Mesendoderm (in vitro differentiated cells): ENCODE measurements at regions not wholly inside any gene's neighbourhood (a gene's known extent, or its start where the extent isn't known, plus 50 kb on each side); places are given as distances from the start of the nearest gene placed in this dataset.
A peak's percentile ranks its signal among the peaks of the same experiment; 100 is the strongest.

Experiments used
- DNase-seq: peaks from one replicate; pipeline ENCODE4 v3.0.0; 2013
- H2AK5ac ChIP-seq: 2 replicates; pipeline ENCODE4 v1.6.1; 2013; ENCODE audit warnings: low read length, inconsistent platforms
- H2BK120ac ChIP-seq: 2 replicates; pipeline ENCODE4 v1.6.1; 2013; ENCODE audit warnings: low read depth, mild to moderate bottlenecking, low read length, moderate library complexity, mixed read lengths
- H2BK15ac ChIP-seq: replicated peaks from 2 replicates; pipeline ENCODE4 v1.6.1; 2013; ENCODE audit warnings: low read depth, mild to moderate bottlenecking, moderate library complexity
- H2BK5ac ChIP-seq: 2 replicates; pipeline ENCODE4 v1.6.1; 2013; ENCODE audit warnings: low read length, inconsistent platforms
- H3K18ac ChIP-seq: 2 replicates; pipeline ENCODE4 v1.6.1; 2013; ENCODE audit warnings: mild to moderate bottlenecking, low read length, mixed read lengths
- H3K23ac ChIP-seq: one replicate; pipeline ENCODE4 v1.6.1; 2013; ENCODE audit warnings: low read length
- H3K27ac ChIP-seq: 2 replicates; pipeline ENCODE4 v1.5.1; 2013; ENCODE audit warnings: low read depth, mild to moderate bottlenecking, inconsistent platforms, low read length, moderate library complexity
- H3K27me3 ChIP-seq: 2 replicates; pipeline ENCODE4 v1.6.1; 2013; ENCODE audit warnings: low read length, control low read depth, mild to moderate bottlenecking, inconsistent platforms; ENCODE audit not compliant: insufficient read depth, poor library complexity
- H3K36me3 ChIP-seq: 2 replicates; pipeline ENCODE4 v1.6.1; 2013; ENCODE audit warnings: low read length, inconsistent platforms; ENCODE audit not compliant: control insufficient read depth, insufficient read depth
- H3K4ac ChIP-seq: one replicate; pipeline ENCODE4 v1.6.1; 2013; ENCODE audit warnings: low read depth, mild to moderate bottlenecking, low read length, moderate library complexity
- H3K4me1 ChIP-seq: 2 replicates; pipeline ENCODE4 v1.6.1; 2013; ENCODE audit warnings: low read depth, low read length, inconsistent platforms; ENCODE audit not compliant: control insufficient read depth
- H3K4me2 ChIP-seq: 2 replicates; pipeline ENCODE4 v1.6.1; 2013; ENCODE audit warnings: low read length
- H3K4me3 ChIP-seq: 2 replicates; pipeline ENCODE4 v1.5.1; 2013; ENCODE audit warnings: mild to moderate bottlenecking, low read length
- H3K56ac ChIP-seq: one replicate; pipeline ENCODE4 v1.6.1; 2013; ENCODE audit warnings: low read length
- H3K79me1 ChIP-seq: 2 replicates; pipeline ENCODE4 v1.6.1; 2013; ENCODE audit warnings: low read length, inconsistent platforms
- H3K79me2 ChIP-seq: 2 replicates; pipeline ENCODE4 v1.6.1; 2013; ENCODE audit warnings: mild to moderate bottlenecking, low read length; ENCODE audit not compliant: control insufficient read depth, insufficient read depth
- H3K9ac ChIP-seq: 2 replicates; pipeline ENCODE4 v1.6.1; 2013; ENCODE audit warnings: low read length, inconsistent platforms
- H4K5ac ChIP-seq: one replicate; pipeline ENCODE4 v1.6.1; 2013; ENCODE audit warnings: low read length
- H4K8ac ChIP-seq: one replicate; pipeline ENCODE4 v1.6.1; 2013; ENCODE audit warnings: low read depth, mild to moderate bottlenecking, control low read depth, low read length, moderate library complexity
- WGBS: extraction: QIAGEN DNeasy Blood & Tissue Kit; methylation state at CpG from one replicate; pipeline ENCODE4 v1.1.7; 2013; ENCODE audit warnings: low lambda C conversion rate, missing lambda C conversion rate; ENCODE audit not compliant: insufficient coverage; ENCODE audit errors: extremely low coverage; 5-methylcytosine and 5-hydroxymethylcytosine counted together

- no peaks in the 10 kb centered on the region for H3K79me1 ChIP-seq
- H2BK120ac ChIP-seq = no peak overlapping the region
- WGBS = no CpG with 5 or more reads among the region's 4 CpGs
These were observed 403.5 kb downstream of the DMRT2 start for GRCh38 chr9:1453636-1454035.

GRCh38 chr9:1454211-1454610 is 404.1 kb downstream of the DMRT2 start:
- H3K27ac ChIP-seq = no peak overlapping the region
- no peaks in the 10 kb centered on the region for H3K79me1 ChIP-seq
- no CpG with 5 or more reads among the region's 1 CpG for WGBS
- no peak overlapping the region for H2BK120ac ChIP-seq
- H2AK5ac ChIP-seq = no peak overlapping the region
- no peaks in the 10 kb centered on the region for H3K36me3 ChIP-seq
- H3K56ac ChIP-seq = no peak overlapping the region
- no peak overlapping the region for H2BK5ac ChIP-seq
- H4K8ac ChIP-seq = no peak overlapping the region
- H3K18ac ChIP-seq = no peak overlapping the region
- DNase-seq = no peak
- no peaks in the 10 kb centered on the region for H3K79me2 ChIP-seq
- H3K9ac ChIP-seq = no peak overlapping the region
- no peak overlapping the region for H3K23ac ChIP-seq
- no peaks in the 10 kb centered on the region for H3K27me3 ChIP-seq
- no peak overlapping the region for H3K4me3 ChIP-seq
- H3K4me1 ChIP-seq = no peaks in the 10 kb centered on the region
- H4K5ac ChIP-seq = no peak overlapping the region
- H3K4me2 ChIP-seq = no peak overlapping the region
- no peak overlapping the region for H3K4ac ChIP-seq
- no peak overlapping the region for H2BK15ac ChIP-seq

More at GRCh38 chr9:1453636-1454035, 403.5 kb downstream of the DMRT2 start:
- Histone ChIP-seq H3K36me3 (no peaks in the 10 kb centered on the region), H3K27me3 (no peaks in the 10 kb centered on the region), H3K56ac (no peak overlapping the region), H3K4me3 (no peak overlapping the region), H3K4me1 (no peaks in the 10 kb centered on the region), H3K23ac (no peak overlapping the region), H3K9ac (no peak overlapping the region), H4K8ac (no peak overlapping the region), H2AK5ac (no peak overlapping the region), H3K79me2 (no peaks in the 10 kb centered on the region), H3K18ac (no peak overlapping the region), H4K5ac (no peak overlapping the region), H2BK5ac (no peak overlapping the region), H3K4me2 (no peak overlapping the region), H3K27ac (no peak overlapping the region), H3K4ac (no peak overlapping the region), H2BK15ac (no peak overlapping the region)
- peak; percentile 21 for DNase-seq

- Histone ChIP-seq H2BK5ac (no peak overlapping the region), H3K27ac (no peak overlapping the region), H3K18ac (no peak overlapping the region), H3K4ac (no peak overlapping the region), H3K79me2 (no peaks in the 10 kb centered on the region), H4K8ac (no peak overlapping the region), H3K56ac (no peak overlapping the region), H3K4me1 (no peaks in the 10 kb centered on the region), H2BK15ac (no peak overlapping the region), H3K9ac (no peak overlapping the region), H4K5ac (no peak overlapping the region), H3K23ac (no peak overlapping the region), H3K4me3 (no peak overlapping the region), H2AK5ac (no peak overlapping the region), H3K36me3 (no peaks in the 10 kb centered on the region), H3K27me3 (no peaks in the 10 kb centered on the region), H3K79me1 (no peaks in the 10 kb centered on the region), H2BK120ac (no peak overlapping the region), H3K4me2 (no peak overlapping the region)
- no peak for DNase-seq
- no CpG with 5 or more reads among the region's 7 CpGs for WGBS
These were observed 404.6 kb downstream of the DMRT2 start for GRCh38 chr9:1454616-1455347.

- Histone ChIP-seq H3K4me3 (no peak overlapping the region), H3K36me3 (no peaks in the 10 kb centered on the region), H2BK15ac (no peak overlapping the region), H3K27ac (no peak overlapping the region), H4K5ac (no peak overlapping the region), H2BK5ac (no peak overlapping the region), H2AK5ac (no peak overlapping the region), H3K4ac (no peak overlapping the region), H2BK120ac (no peak overlapping the region), H3K18ac (no peak overlapping the region), H3K4me1 (no peaks in the 10 kb centered on the region), H3K79me1 (no peaks in the 10 kb centered on the region), H3K9ac (no peak overlapping the region), H3K23ac (no peak overlapping the region), H3K27me3 (no peaks in the 10 kb centered on the region), H3K56ac (no peak overlapping the region), H3K79me2 (no peaks in the 10 kb centered on the region), H4K8ac (no peak overlapping the region), H3K4me2 (no peak overlapping the region)
- DNase-seq = no peak
- no CpG with 5 or more reads among the region's 4 CpGs for WGBS
These were observed 405.6 kb downstream of the DMRT2 start for GRCh38 chr9:1455766-1456165.

- H2BK120ac ChIP-seq = no peak overlapping the region
- H3K4ac ChIP-seq = no peak overlapping the region
- H2AK5ac ChIP-seq = no peak overlapping the region
- no peaks in the 10 kb centered on the region for H3K4me1 ChIP-seq
- H3K36me3 ChIP-seq = no peaks in the 10 kb centered on the region
- no peaks in the 10 kb centered on the region for H3K27me3 ChIP-seq
- H3K23ac ChIP-seq = no peak overlapping the region
- no peak overlapping the region for H3K9ac ChIP-seq
- H3K4me3 ChIP-seq = no peak overlapping the region
- H2BK5ac ChIP-seq = no peak overlapping the region
- no peaks in the 10 kb centered on the region for H3K79me2 ChIP-seq
- H3K27ac ChIP-seq = no peak overlapping the region
- no peak overlapping the region for H2BK15ac ChIP-seq
- no peak overlapping the region for H3K4me2 ChIP-seq
- no peak for DNase-seq
- H3K18ac ChIP-seq = no peak overlapping the region
- no peak overlapping the region for H4K8ac ChIP-seq
- no CpG with 5 or more reads among the region's 4 CpGs for WGBS
- H3K79me1 ChIP-seq = no peaks in the 10 kb centered on the region
- no peak overlapping the region for H3K56ac ChIP-seq
- H4K5ac ChIP-seq = no peak overlapping the region
These were observed 406.3 kb downstream of the DMRT2 start for GRCh38 chr9:1456301-1457024.
